Kidney epithelial cell (primary cell): ENCODE measurements at regions not wholly inside any gene's neighbourhood (a gene's known extent, or its start where the extent isn't known, plus 50 kb on each side); places are given as distances from the start of the nearest gene placed in this dataset.
"Not testable (repeated sequence)": the region's sequence is repeated elsewhere in the genome, so short reads cannot be mapped to it uniquely, and the experiment has no call there.

Source experiments
- DNase-seq: peaks from one replicate; pipeline ENCODE4 v3.0.0-alpha.2; 2010; ENCODE audit warnings: low read depth
- H3K27me3 ChIP-seq: 2 replicates; pipeline ENCODE4 v1.6.0; 2011; ENCODE audit warnings: low read length; ENCODE audit not compliant: control insufficient read depth, insufficient read depth
- H3K36me3 ChIP-seq: 2 replicates; pipeline ENCODE4 v1.5.1; 2011; ENCODE audit warnings: low read length; ENCODE audit not compliant: control insufficient read depth, insufficient read depth
- H3K4me3 ChIP-seq: 2 replicates; pipeline ENCODE4 v1.5.1; 2011; ENCODE audit warnings: low read depth, mild to moderate bottlenecking, control low read depth, low read length
- CTCF ChIP-seq: IDR thresholded peaks from 2 replicates; pipeline ENCODE4 v1.5.1; 2011; ENCODE audit warnings: mild to moderate bottlenecking, moderate library complexity, low read length, control low read depth, inconsistent platforms; ENCODE audit not compliant: insufficient read depth, poor library complexity, severe bottlenecking

- no peak overlapping the region for H3K4me3 ChIP-seq
- DNase-seq = no peak
- no peaks in the 10 kb centered on the region for H3K27me3 ChIP-seq
- H3K36me3 ChIP-seq = no peaks in the 10 kb centered on the region
- TF ChIP-seq CTCF = no peak
Observed at GRCh38 chr6:144634371-144634770, 349.2 kb downstream of the UTRN start.

GRCh38 chr6:144635051-144635450 lies 349.9 kb downstream of the UTRN start:
- TF ChIP-seq CTCF = no peak
- Histone ChIP-seq H3K4me3 (no peak overlapping the region), H3K27me3 (no peaks in the 10 kb centered on the region), H3K36me3 (no peaks in the 10 kb centered on the region)
- DNase-seq = no peak

DNA sequence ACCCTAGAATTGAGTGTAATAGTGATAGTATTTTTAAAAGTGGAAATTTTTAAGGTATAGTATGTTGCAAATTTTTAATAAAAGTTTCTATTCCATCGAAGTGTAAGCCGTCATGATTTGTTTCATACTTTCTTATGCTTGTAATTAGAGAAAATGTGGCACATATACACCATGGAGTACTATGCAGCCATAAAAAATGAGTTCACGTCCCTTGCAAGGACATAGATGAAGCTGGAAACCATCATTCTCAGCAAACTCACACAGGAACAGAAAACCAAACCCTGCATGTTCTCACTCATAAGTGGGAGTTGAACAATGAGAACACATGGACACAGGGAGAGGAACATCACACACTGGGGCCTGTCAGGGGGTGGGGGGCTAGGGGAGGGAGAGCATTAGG lies 350.9 kb downstream of the UTRN start:
- not testable (repeated sequence) for H3K36me3 ChIP-seq, H3K4me3 ChIP-seq, DNase-seq, H3K27me3 ChIP-seq

DNA sequence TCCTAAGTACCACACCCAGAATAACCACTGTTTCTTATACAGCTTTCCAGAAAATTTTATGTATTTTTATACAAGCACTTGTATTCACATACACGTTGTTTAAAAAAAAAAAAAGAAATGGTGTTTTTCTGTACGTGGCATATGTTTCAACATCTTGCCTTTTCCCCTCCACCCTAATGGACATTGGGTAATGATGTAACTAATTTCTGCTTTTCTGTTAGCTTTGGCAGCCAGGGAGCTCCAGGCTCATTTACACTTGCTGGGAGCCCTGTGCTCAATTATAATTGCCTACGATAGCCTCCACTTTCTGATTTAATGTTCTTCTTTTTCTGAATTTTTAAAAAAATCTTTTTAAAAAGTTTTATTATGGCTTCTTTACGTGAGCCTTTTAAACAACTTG lies 352.4 kb downstream of the UTRN start:
- no peak for DNase-seq
- no peaks in the 10 kb centered on the region for H3K36me3 ChIP-seq
- no peak overlapping the region for H3K4me3 ChIP-seq
- no peaks in the 10 kb centered on the region for H3K27me3 ChIP-seq
- no peak for TF ChIP-seq CTCF

DNA sequence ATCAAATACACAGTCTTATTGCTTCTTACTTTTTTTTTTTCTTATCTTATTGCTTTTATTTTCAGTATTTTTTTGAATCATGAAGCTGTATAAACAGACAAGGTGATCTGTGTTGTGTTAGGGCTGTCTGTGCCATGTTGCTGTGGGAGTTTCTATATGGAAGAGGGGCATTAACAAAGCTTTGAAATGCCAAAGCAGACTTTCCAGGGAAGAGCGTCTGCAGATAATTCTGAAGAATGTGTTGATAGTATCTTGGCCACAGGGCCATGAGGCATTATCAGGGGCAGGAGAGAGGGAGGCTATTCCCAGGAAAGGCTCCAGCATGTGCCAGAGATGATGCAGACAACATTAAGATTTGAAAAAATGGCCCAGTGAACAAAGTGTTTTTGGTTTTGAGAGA lies 354.5 kb downstream of the UTRN start:
- DNase-seq = no peak
- H3K27me3 ChIP-seq = no peaks in the 10 kb centered on the region
- no peak overlapping the region for H3K4me3 ChIP-seq
- no peak for TF ChIP-seq CTCF
- no peaks in the 10 kb centered on the region for H3K36me3 ChIP-seq

- H3K27me3 ChIP-seq = no peaks in the 10 kb centered on the region
- TF ChIP-seq CTCF = no peak
- DNase-seq = no peak
- no peaks in the 10 kb centered on the region for H3K36me3 ChIP-seq
- no peak overlapping the region for H3K4me3 ChIP-seq
Observed at GRCh38 chr6:144641286-144641685, 356.2 kb downstream of the UTRN start.
